Suprapubic skin (tissue), 4 donors: ENCODE measurements at regions not wholly inside any gene's neighbourhood (a gene's known extent, or its start where the extent isn't known, plus 50 kb on each side); places are given as distances from the start of the nearest gene placed in this dataset.

Source experiments
- DNase-seq, 2 donors: peaks; one replicate each; pipeline ENCODE4 v3.0.0-alpha.2; 2019; ENCODE audit warnings: low spot score in 2 of 2
- H3K27ac ChIP-seq: fragments of 200-600 bp; sonication (generic); one replicate; pipeline ENCODE4 v1.5.1; 2019
- H3K27me3 ChIP-seq: fragments of 200-600 bp; sonication (generic); one replicate; pipeline ENCODE4 v1.5.1; 2019
- H3K36me3 ChIP-seq: fragments of 200-600 bp; sonication (generic); one replicate; pipeline ENCODE4 v1.5.1; 2019
- H3K4me1 ChIP-seq: fragments of 200-600 bp; sonication (generic); one replicate; pipeline ENCODE4 v1.5.1; 2019
- H3K4me3 ChIP-seq: fragments of 200-600 bp; sonication (generic); one replicate; pipeline ENCODE4 v1.5.1; 2019; ENCODE audit warnings: mild to moderate bottlenecking
- H3K9me3 ChIP-seq: fragments of 200-600 bp; sonication (generic); one replicate; pipeline ENCODE4 v1.5.1; 2019
- CTCF ChIP-seq, 2 donors: fragments of 200-600 bp in 1 of 2; fragments of 450-650 bp in 1 of 2; sonication (generic) in 1 of 2; IDR thresholded peaks; one replicate each; pipeline ENCODE4 v1.5.1; 2016 to 2019; ENCODE audit warnings: antibody characterized with exemption in 2 of 2, mild to moderate bottlenecking in 1 of 2, moderate library complexity in 1 of 2
- EP300 ChIP-seq: sonication (generic); formaldehyde crosslinking; IDR thresholded peaks from one replicate; pipeline ENCODE4 v1.6.1; 2017; ENCODE audit warnings: antibody characterized with exemption
- POLR2A ChIP-seq, 2 donors: fragments of 450-650 bp; IDR thresholded peaks; one replicate each; pipeline ENCODE4 v1.6.1; 2017; ENCODE audit warnings: antibody characterized with exemption in 2 of 2, mild to moderate bottlenecking in 2 of 2, moderate library complexity in 2 of 2
- POLR2AphosphoS5 ChIP-seq, 3 donors: sonication (generic); formaldehyde crosslinking; IDR thresholded peaks; one replicate each; pipeline ENCODE4 v1.6.1; 2017; ENCODE audit warnings: antibody characterized with exemption in 3 of 3
- WGBS: methylation state at CpG from one replicate; pipeline ENCODE4 v1.1.5; 2018; 5-methylcytosine and 5-hydroxymethylcytosine counted together

- no peak for DNase-seq
- Histone ChIP-seq H3K4me3 (no peak overlapping the region), H3K9me3 (no peaks in the 10 kb centered on the region), H3K27ac (no peak overlapping the region), H3K27me3 (peaks cover 7% of the 10 kb centered on the region), H3K4me1 (no peaks in the 10 kb centered on the region), H3K36me3 (no peaks in the 10 kb centered on the region)
- TF ChIP-seq EP300 = no peak
- TF ChIP-seq POLR2A (IDR thresholded peaks at IDR 0.05) = no peak
- TF ChIP-seq POLR2AphosphoS5 (IDR thresholded peaks at IDR 0.05) = no peak
- TF ChIP-seq CTCF (IDR thresholded peaks at IDR 0.05) = no peak
- 79% methylated on average over 2 of the region's 2 CpGs for WGBS
Observed at GRCh38 chr17:5955764-5956163, 114.4 kb upstream of the WSCD1 start.

GRCh38 chr17:5958850-5959249, 111.3 kb upstream of the WSCD1 start:
- no peak for DNase-seq
- H3K27me3 ChIP-seq = peaks cover 12% of the 10 kb centered on the region
- 91% methylated on average over 4 of the region's 4 CpGs for WGBS
- no peak overlapping the region for H3K4me3 ChIP-seq
- TF ChIP-seq CTCF (IDR thresholded peaks at IDR 0.05) (no peak), POLR2A (IDR thresholded peaks at IDR 0.05) (no peak), EP300 (no peak), POLR2AphosphoS5 (IDR thresholded peaks at IDR 0.05) (no peak)
- H3K9me3 ChIP-seq = no peaks in the 10 kb centered on the region
- no peak overlapping the region for H3K27ac ChIP-seq
- H3K36me3 ChIP-seq = no peaks in the 10 kb centered on the region
- no peaks in the 10 kb centered on the region for H3K4me1 ChIP-seq

- DNase-seq = no peak
- TF ChIP-seq POLR2A (IDR thresholded peaks at IDR 0.05) = no peak
- TF ChIP-seq CTCF (IDR thresholded peaks at IDR 0.05) = no peak
- no peak for TF ChIP-seq EP300
- no peak for TF ChIP-seq POLR2AphosphoS5 (IDR thresholded peaks at IDR 0.05)
- Histone ChIP-seq H3K36me3 (no peaks in the 10 kb centered on the region), H3K4me3 (no peak overlapping the region), H3K27me3 (peaks cover 12% of the 10 kb centered on the region), H3K9me3 (peaks cover 3% of the 10 kb centered on the region), H3K27ac (no peak overlapping the region), H3K4me1 (no peaks in the 10 kb centered on the region)
- WGBS = 69% methylated on average over 4 of the region's 4 CpGs
Observed at GRCh38 chr17:5962371-5962770, 107.8 kb upstream of the WSCD1 start.

GRCh38 chr17:5971969-5972368, 98.2 kb upstream of the WSCD1 start:
- WGBS = 88% methylated on average over 1 of the region's 1 CpG
- Histone ChIP-seq H3K27ac (no peak overlapping the region), H3K9me3 (peaks cover 9% of the 10 kb centered on the region), H3K27me3 (no peaks in the 10 kb centered on the region), H3K4me3 (no peak overlapping the region), H3K4me1 (no peaks in the 10 kb centered on the region), H3K36me3 (no peaks in the 10 kb centered on the region)
- no peak for DNase-seq
- TF ChIP-seq POLR2AphosphoS5 (IDR thresholded peaks at IDR 0.05) (no peak), POLR2A (IDR thresholded peaks at IDR 0.05) (no peak)

GRCh38 chr17:5973410-5973809, 96.8 kb upstream of the WSCD1 start:
- H3K4me3 ChIP-seq = no peak overlapping the region
- no peaks in the 10 kb centered on the region for H3K36me3 ChIP-seq
- peaks cover 2% of the 10 kb centered on the region for H3K9me3 ChIP-seq
- H3K27me3 ChIP-seq = no peaks in the 10 kb centered on the region
- TF ChIP-seq EP300 = no peak
- no peak for TF ChIP-seq POLR2A (IDR thresholded peaks at IDR 0.05)
- TF ChIP-seq CTCF (IDR thresholded peaks at IDR 0.05) = no peak
- TF ChIP-seq POLR2AphosphoS5 (IDR thresholded peaks at IDR 0.05) = no peak
- DNase-seq = no peak
- 84% methylated on average over 2 of the region's 3 CpGs for WGBS
- no peak overlapping the region for H3K27ac ChIP-seq
- no peaks in the 10 kb centered on the region for H3K4me1 ChIP-seq

- H3K4me1 ChIP-seq = no peaks in the 10 kb centered on the region
- WGBS = 86% methylated on average over 1 of the region's 3 CpGs
- H3K36me3 ChIP-seq = no peaks in the 10 kb centered on the region
- no peak for DNase-seq
- H3K9me3 ChIP-seq = peaks cover 2% of the 10 kb centered on the region
- no peaks in the 10 kb centered on the region for H3K27me3 ChIP-seq
- no peak for TF ChIP-seq POLR2AphosphoS5 (IDR thresholded peaks at IDR 0.05)
- H3K4me3 ChIP-seq = no peak overlapping the region
- no peak overlapping the region for H3K27ac ChIP-seq
Observed at GRCh38 chr17:5975661-5976060, 94.5 kb upstream of the WSCD1 start.
